Breast epithelium (tissue), 3 donors: ENCODE measurements at regions not wholly inside any gene's neighbourhood (a gene's known extent, or its start where the extent isn't known, plus 50 kb on each side); places are given as distances from the start of the nearest gene placed in this dataset.

ENCODE experiments used
- POLR2A ChIP-seq: fragments of 450-650 bp; IDR thresholded peaks from one replicate; pipeline ENCODE4 v1.6.1; 2016; ENCODE audit warnings: antibody characterized with exemption, mild to moderate bottlenecking, moderate library complexity
- POLR2AphosphoS5 ChIP-seq, 3 donors: sonication (generic); formaldehyde crosslinking; IDR thresholded peaks; one replicate each; pipeline ENCODE4 v1.6.1; 2017; ENCODE audit warnings: antibody characterized with exemption in 3 of 3

GRCh38 chr2:228869636-228870264 is 401.3 kb downstream of the PID1 start:
- TF ChIP-seq POLR2A: no peak
- no peak for TF ChIP-seq POLR2AphosphoS5 (IDR thresholded peaks at IDR 0.05)
